Activated naive CD4-positive, alpha-beta T cell treated with anti-CD3 and anti-CD28 coated beads, Interleukin-2, amount 50 U/mL, for 16 hours (primary cell): ENCODE measurements at regions not wholly inside any gene's neighbourhood (a gene's known extent, or its start where the extent isn't known, plus 50 kb on each side); places are given as distances from the start of the nearest gene placed in this dataset.
"Not testable (repeated sequence)": the region's sequence is repeated elsewhere in the genome, so short reads cannot be mapped to it uniquely, and the experiment has no call there.

Source experiments
- DNase-seq: peaks from one replicate; pipeline ENCODE4 v3.0.0-alpha.2; 2020

- no peak for DNase-seq
These were observed 115.1 kb upstream of the SLC38A2 start for GRCh38 chr12:46487567-46488131.

- DNase-seq, result no peak
These were observed 114.0 kb upstream of the SLC38A2 start for GRCh38 chr12:46486588-46486987.

DNA sequence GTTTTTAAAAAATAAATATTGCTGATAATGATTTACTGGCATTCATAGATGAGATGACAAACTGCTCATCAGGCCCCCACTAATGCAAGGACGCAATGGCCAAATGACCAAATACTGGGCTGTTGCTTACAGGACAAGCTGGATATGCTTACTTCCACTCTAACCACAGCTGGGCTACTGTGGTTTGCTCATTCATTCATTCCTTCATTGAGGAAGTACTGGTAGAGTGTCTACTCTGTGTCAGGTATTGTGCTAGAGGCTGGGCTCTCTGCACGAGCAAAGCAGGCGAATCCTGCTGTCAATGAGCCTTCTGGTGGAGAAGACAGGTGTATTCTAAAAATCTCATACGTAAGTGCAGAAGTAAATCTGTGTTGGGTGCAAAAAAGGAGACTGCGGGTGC is 113.3 kb upstream of the SLC38A2 start:
- no peak for DNase-seq

- DNase-seq, result no peak
These were observed 112.0 kb upstream of the SLC38A2 start for GRCh38 chr12:46484396-46485061.

GRCh38 chr12:46483572-46484395 is 111.2 kb upstream of the SLC38A2 start:
- no peak for DNase-seq

DNA sequence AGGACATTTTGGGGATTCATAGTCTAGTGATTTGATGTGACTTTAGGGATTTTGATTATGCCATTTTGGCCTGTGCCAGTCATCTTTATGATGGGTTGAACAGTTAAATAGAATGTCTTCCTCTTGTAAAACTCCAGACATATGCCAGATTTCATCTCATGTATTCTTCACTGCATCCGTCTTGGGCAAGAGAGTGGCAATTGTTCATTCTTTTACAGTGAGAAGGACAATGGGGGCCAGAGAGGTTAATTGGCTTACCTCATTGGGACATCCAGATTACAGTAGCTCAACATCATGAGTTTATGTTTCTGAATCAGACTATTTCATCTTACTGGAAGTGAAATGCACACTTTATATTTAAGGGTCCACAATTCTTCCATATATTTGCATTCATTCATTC is 108.2 kb upstream of the SLC38A2 start:
- no peak for DNase-seq

GRCh38 chr12:46480316-46480715 is 107.7 kb upstream of the SLC38A2 start:
- no peak for DNase-seq

DNA sequence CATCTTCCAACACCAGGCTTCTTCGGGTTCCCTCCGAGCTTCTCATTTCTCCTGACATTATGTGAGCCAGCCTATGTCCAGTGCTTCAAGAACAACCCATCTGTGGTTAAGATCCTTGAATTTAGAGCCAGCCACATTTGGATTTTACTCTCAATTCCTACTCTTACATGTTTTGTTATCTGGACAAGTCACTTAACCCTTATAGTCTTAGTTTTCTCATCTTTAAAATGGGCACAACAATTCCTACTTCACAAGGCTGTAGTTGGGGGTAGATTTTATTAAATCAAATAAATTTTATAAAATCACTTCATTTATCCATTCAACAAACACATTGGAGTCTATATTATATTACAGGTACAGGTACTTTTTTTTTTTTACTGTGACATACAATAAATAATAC is 105.5 kb upstream of the SLC38A2 start:
- no peak for DNase-seq

GRCh38 chr12:46477541-46477940 is 105.0 kb upstream of the SLC38A2 start:
- no peak for DNase-seq

DNA sequence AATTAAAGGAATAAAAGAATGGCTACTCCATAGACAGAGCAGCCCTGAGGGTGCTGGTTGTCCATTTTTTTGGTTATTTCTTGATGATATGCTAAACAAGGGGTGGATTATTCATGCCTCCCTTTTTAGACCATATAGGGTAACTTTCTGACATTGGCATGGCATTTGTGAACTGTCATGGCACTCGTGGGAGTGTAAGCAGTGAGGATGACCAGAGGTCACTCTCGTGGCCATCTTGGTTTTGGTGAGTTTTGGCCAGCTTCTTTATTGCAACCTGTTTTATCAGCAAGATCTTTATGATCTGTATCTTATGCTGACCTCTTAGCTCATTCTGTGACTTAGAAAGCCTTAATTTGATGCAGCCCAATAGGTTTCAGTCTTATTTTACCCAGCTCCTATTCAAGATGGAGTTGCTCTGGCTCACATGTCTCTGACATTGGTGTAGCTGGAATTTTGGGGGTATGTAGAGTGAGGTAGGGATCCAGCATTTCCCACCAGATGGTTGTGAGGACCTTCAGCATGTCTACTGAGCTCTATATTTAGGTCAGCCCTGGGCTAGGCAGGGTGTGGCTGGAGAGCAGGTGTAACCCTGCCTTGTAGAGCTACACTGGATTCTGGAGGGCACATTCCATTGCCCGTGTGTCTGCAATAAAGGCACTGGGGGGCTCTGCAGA is 103.5 kb upstream of the SLC38A2 start:
- DNase-seq, result no peak

GRCh38 chr12:46474385-46474784 is 101.8 kb upstream of the SLC38A2 start:
- DNase-seq, result not testable (repeated sequence)

DNA sequence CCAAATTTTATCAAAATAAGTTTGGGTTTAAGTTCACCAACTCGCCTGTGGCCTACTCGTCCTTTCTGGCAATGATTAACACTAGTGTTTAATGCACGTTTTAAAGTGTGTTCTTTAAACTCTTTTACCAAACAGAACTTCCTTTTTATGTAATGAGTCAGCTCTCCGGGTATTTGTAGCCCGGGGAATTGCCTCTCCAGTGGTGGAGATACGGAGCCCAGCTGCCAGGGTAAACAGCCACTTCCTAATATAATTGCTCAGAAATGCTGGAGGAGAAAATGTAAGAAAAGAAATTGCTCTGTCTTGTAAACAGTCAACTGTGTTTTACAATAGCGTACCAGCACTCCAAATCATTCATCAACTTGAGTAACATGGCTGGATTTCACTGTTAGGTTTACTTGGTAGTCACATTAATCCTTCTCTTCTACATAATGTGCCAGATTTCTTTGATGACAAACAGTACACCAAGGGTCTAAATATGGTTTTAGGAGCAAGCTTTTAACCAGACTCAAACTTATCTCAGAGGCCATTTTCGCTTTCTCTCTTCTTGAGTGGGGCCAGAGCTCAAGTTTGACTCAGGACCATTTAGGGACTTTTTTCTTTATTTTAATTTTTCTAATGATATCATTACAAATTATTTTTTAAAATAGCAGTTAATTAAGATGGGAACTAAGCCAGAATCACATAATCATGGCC is 101.2 kb upstream of the SLC38A2 start:
- no peak for DNase-seq

- no peak for DNase-seq
These were observed 100.5 kb upstream of the SLC38A2 start for GRCh38 chr12:46472893-46473633.

GRCh38 chr12:46472144-46472705 is 99.7 kb upstream of the SLC38A2 start:
- no peak for DNase-seq

DNA sequence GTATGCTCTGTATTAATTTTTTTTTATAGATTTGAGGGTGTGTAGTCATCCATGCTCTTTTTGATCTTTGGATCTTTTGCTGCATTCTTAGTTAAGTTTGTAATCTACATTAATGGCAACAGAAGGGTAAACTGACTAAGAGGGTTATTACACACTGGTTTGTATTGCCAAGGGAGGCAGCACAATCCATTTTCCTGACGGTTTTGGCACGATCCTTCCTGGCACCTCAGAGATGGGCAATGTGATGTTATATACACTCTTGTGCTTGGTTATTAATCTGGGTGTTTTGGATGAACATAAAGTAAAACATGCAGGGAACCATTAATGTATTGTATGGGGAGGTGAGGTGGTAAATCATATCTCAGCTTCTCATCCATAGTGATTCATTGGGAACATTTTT is 98.8 kb upstream of the SLC38A2 start:
- DNase-seq, result no peak

- DNase-seq, result no peak
These were observed 98.4 kb upstream of the SLC38A2 start for GRCh38 chr12:46470975-46471374.

DNA sequence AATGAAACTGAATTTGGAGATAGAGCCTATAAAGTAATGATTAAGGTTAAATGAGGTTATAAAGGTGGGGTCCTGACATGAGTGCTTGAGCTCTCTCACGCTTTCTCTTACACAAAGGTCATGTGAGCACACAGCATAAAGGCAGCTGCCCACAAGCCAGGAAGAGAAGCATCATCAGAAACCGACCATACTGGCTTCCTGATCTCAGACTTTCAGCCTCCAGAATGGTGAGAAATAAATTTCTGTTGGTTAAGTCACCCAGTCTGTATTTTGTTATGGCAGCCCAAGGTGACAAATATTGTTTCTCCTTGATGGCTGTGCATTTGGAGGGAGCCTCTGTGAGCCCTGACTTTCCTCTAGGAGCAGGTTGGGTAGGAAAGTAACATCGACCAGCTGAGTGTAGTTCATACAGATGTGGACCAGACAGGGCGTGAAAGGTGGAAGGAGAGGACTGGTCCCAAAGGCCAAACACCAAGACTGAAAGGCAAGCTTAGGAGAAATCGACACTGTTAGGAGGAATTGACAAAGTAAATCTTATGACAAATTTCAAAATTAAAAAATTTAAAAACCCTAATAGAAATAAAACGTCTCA is 97.6 kb upstream of the SLC38A2 start:
- DNase-seq, result no peak

GRCh38 chr12:46468813-46469212 is 96.2 kb upstream of the SLC38A2 start:
- DNase-seq, result no peak

DNA sequence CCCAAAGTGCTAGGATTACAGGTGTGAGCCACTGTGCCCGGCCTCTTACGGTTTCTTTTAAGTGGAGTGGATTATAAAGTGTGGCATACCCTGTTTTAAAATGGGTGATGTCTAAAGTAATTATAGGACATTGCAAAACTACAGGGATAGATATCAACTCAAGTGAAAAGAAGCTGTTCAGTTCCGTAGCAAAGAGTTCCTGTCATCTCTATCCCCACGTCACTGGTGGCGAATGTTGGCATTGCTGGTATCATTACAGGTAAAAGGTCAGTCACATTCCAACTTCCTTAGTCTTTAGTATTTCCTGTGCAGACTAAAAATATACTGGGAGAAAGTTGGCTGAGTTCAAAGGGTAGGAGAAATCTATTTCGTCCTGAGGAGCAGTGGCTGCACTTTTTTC is 95.6 kb upstream of the SLC38A2 start:
- DNase-seq, result no peak

GRCh38 chr12:46465307-46465706 is 92.7 kb upstream of the SLC38A2 start:
- no peak for DNase-seq

GRCh38 chr12:46464863-46465262 is 92.3 kb upstream of the SLC38A2 start:
- no peak for DNase-seq
